ENCODE measurements at regions not wholly inside any gene's neighbourhood (a gene's known extent, or its start where the extent isn't known, plus 50 kb on each side); places are given as distances from the start of the nearest gene placed in this dataset.
A peak's percentile ranks its signal among the peaks of the same experiment; 100 is the strongest.

DNA sequence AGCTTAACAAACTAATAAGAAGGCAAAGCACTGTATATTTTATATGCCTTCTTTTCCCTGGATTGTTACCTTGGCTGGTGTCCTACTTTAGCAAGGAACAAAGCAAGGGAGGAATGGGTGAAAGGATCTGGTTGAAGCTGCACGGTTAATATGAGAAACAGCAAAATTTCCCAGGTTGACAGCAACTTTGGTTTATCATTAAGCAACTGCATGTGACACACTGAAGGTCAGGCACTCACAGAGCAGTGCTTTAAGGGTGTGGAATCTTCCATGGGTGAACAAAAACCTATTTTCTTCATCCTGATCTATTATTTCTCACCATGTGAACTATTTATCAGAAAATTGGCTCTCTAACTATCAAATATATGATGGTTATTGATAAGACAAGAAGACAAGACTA is 109.0 kb upstream of the ATP10B start:
- DNase-seq (ENCODE audit: low read depth) = no peak
- no peak overlapping the region for H3K4me3 ChIP-seq (ENCODE audit: control insufficient read depth, low read depth, low read length)
- TF ChIP-seq, protein P1, sequence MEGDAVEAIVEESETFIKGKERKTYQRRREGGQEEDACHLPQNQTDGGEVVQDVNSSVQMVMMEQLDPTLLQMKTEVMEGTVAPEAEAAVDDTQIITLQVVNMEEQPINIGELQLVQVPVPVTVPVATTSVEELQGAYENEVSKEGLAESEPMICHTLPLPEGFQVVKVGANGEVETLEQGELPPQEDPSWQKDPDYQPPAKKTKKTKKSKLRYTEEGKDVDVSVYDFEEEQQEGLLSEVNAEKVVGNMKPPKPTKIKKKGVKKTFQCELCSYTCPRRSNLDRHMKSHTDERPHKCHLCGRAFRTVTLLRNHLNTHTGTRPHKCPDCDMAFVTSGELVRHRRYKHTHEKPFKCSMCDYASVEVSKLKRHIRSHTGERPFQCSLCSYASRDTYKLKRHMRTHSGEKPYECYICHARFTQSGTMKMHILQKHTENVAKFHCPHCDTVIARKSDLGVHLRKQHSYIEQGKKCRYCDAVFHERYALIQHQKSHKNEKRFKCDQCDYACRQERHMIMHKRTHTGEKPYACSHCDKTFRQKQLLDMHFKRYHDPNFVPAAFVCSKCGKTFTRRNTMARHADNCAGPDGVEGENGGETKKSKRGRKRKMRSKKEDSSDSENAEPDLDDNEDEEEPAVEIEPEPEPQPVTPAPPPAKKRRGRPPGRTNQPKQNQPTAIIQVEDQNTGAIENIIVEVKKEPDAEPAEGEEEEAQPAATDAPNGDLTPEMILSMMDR (conservative IDR thresholded peaks at IDR 0.05; ENCODE audit: control insufficient read depth, insufficient read depth, low read depth, low read length) = no peak

DNA sequence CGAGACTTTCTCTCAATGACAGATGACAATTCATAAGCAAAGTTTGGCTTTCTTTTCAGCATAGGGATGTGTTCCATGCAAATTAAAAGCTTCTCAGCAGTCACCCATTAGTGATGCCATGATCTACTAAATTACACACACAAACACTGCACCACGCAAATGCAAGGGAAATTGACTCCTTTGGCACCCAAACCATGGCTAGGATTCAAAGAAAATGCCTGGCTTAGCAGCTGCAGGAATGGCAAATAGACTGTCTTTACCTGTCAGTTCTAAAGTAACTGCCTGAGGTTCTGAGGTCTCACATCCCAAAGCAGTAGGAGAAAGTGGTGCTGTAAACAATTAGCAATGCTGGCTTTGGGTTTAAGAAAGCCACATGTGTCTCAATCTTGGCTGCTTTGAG is 108.6 kb upstream of the ATP10B start:
- TF ChIP-seq, protein P1 (conservative IDR thresholded peaks at IDR 0.05; ENCODE audit: control insufficient read depth, insufficient read depth, low read depth, low read length) = no peak
- no peak overlapping the region for H3K4me3 ChIP-seq (ENCODE audit: control insufficient read depth, low read depth, low read length)
- DNase-seq (ENCODE audit: low read depth) = no peak

DNA sequence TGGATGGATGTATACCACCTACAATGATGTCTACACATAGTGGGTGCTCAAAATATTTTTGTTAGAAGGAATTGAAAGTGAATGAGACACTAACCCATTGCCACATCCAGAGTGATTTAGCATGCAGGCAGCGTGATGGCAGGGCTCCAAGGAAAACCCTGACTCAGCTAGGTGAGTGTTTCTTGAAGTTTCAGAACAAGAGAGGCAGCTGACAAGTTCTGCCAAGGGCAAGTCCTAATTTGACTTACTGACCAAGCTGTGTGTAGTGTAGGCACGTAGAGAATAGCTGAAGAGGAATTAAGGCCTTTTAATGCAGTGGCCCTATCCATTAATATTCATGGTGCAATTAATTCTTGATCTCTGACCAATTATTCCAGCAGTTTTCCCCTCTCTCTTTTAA is 107.8 kb upstream of the ATP10B start:
- TF ChIP-seq, protein P1 (conservative IDR thresholded peaks at IDR 0.05; ENCODE audit: control insufficient read depth, insufficient read depth, low read depth, low read length) = no peak
- no peak overlapping the region for H3K4me3 ChIP-seq (ENCODE audit: control insufficient read depth, low read depth, low read length)
- peak; percentile 60 for DNase-seq (ENCODE audit: low read depth)

DNA sequence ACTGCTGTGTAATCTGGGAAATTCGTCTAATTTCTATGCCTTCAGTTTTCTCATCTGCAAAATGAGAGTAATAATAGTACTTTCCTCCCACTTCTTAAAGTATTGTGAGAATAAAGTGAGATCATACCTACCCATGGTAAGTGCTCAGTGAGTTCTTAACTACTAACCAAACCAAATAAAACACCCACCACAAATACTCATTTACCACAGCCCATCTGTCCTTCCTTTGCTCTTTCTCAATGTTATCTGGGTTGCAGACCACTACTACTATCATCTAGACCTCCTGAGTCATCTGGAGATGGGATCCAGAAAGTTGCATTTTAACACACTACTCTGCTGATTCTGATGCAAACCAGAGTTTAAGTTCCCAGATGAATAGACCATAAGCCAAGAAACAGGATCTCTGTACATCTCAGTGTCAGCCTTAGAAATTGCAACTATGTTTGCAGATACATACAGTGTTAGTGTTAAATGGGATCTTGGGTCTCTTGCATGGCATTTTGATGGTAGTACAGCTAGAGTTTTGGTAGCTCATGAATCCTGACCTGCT is 105.4 kb upstream of the ATP10B start:
- no peak for DNase-seq (ENCODE audit: low read depth)
- TF ChIP-seq, protein P1 (conservative IDR thresholded peaks at IDR 0.05; ENCODE audit: control insufficient read depth, insufficient read depth, low read depth, low read length) = no peak
- no peak overlapping the region for H3K4me3 ChIP-seq (ENCODE audit: control insufficient read depth, low read depth, low read length)

DNA sequence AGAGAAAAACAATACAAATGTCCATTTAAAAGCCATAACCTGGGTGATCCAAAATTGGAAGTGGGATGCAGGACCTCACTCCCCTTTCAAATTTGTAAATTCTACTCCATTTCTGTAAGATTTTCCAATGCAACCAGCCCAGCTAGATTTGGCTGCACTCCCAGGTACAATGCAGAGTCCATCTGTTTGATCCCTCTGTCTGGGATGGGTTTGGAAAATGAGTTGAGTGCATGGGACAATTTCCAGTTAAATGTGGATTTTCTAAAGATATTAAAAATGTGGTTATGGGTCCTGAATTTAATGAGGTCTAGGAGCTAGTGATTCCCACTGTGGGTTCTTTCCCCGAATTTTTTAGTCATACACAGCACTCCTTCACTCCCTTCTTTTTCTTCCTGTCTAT is 104.0 kb upstream of the ATP10B start:
- TF ChIP-seq, protein P1 (conservative IDR thresholded peaks at IDR 0.05; ENCODE audit: control insufficient read depth, insufficient read depth, low read depth, low read length) = no peak
- no peak for DNase-seq (ENCODE audit: low read depth)
- no peak overlapping the region for H3K4me3 ChIP-seq (ENCODE audit: control insufficient read depth, low read depth, low read length)

DNA sequence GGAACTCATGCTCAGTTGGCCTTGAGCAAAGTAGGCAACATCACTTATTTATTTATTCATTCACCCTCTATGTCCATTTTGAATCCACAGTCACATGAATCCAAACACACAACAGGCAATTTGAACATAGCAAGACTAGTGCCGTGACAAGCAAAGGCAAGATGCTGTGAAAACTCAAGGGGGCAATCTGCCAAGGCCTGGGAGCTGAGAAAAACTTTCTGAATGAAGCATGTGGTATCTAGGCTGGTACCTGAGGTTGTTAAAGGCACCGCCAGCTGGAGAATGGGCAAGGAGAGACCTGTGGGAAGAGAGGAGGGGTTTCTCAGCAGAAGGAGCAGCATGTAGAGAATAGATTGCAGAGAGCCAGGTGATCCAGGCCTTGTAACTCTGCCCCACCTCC is 98.3 kb upstream of the ATP10B start:
- no peak overlapping the region for H3K4me3 ChIP-seq (ENCODE audit: control insufficient read depth, low read depth, low read length)
- DNase-seq (ENCODE audit: low read depth) = no peak
- TF ChIP-seq, protein P1 (conservative IDR thresholded peaks at IDR 0.05; ENCODE audit: control insufficient read depth, insufficient read depth, low read depth, low read length) = no peak

DNA sequence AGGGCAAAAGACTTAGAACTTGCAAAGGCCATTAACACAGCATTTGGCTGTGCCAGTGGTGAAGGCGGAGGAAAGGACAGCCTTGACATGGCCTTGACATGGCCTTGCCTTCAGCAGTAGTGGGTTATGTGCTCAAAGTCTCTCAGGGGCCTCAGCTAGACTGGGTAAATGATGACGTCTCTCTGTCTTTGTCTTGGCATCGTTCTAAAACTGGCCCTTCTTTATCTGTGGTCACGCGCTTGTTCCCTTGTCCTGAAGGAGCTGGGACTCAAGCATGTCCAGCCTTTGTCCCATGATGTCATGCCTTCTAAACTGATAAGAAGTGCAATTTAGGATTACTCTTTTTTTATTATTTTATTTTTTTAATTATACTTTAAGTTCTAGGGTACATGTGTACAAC is 88.7 kb upstream of the ATP10B start:
- H3K4me3 ChIP-seq (ENCODE audit: control insufficient read depth, low read depth, low read length) = no peak overlapping the region
- TF ChIP-seq, protein P1 (conservative IDR thresholded peaks at IDR 0.05; ENCODE audit: control insufficient read depth, insufficient read depth, low read depth, low read length) = no peak
- DNase-seq (ENCODE audit: low read depth) = no peak

All from fibroblast of mammary gland (primary cell).